ENCODE measurements at regions not wholly inside any gene's neighbourhood (a gene's known extent, or its start where the extent isn't known, plus 50 kb on each side); places are given as distances from the start of the nearest gene placed in this dataset.

GRCh38 chr18:42310956-42311355 is 355.9 kb downstream of the PIK3C3 start:
- TF ChIP-seq RAD21 (IDR thresholded peaks at IDR 0.05; ENCODE audit: low read length), result no peak
- TF ChIP-seq CTCF (IDR thresholded peaks at IDR 0.05), result no peak
- TF ChIP-seq POLR2AphosphoS5 (IDR thresholded peaks at IDR 0.05; ENCODE audit: low read depth, low read length), result no peak
- no peak for TF ChIP-seq ELF1 (IDR thresholded peaks at IDR 0.05)
- no peak for TF ChIP-seq SMC3 (IDR thresholded peaks at IDR 0.05; ENCODE audit: low read depth, low read length)
- no peak for TF ChIP-seq EP300 (IDR thresholded peaks at IDR 0.05; ENCODE audit: borderline replicate concordance in 1 of 2, low read depth in 1 of 2, low read length in 1 of 2)
- TF ChIP-seq YY1 (IDR thresholded peaks at IDR 0.05; ENCODE audit: low read depth), result no peak
- no peak for TF ChIP-seq USF1 (IDR thresholded peaks at IDR 0.05; ENCODE audit: borderline replicate concordance, low read depth)
